HL-60 (cell line): ENCODE measurements at regions not wholly inside any gene's neighbourhood (a gene's known extent, or its start where the extent isn't known, plus 50 kb on each side); places are given as distances from the start of the nearest gene placed in this dataset.

ENCODE experiments used
- DNase-seq, 2 experiments: peaks; one replicate each; pipeline ENCODE4 v3.0.0-alpha.2; 2010 to 2020; ENCODE audit warnings: low read depth in 1 of 2, low spot score in 1 of 2
- H3K27ac ChIP-seq: fragments of 250-450 bp; sonication (Bioruptor Pico); replicated peaks from 2 replicates; pipeline ENCODE4 v1.5.1; 2020; ENCODE audit warnings: mild to moderate bottlenecking, moderate library complexity
- H3K27me3 ChIP-seq: fragments of 250-450 bp; sonication (Bioruptor Pico); 2 replicates; pipeline ENCODE4 v1.5.1; 2021; ENCODE audit warnings: mild to moderate bottlenecking, moderate library complexity; ENCODE audit not compliant: insufficient read depth, poor library complexity, severe bottlenecking
- H3K4me3 ChIP-seq: replicated peaks from 2 replicates; pipeline ENCODE4 v1.5.1; 2011; ENCODE audit warnings: mild to moderate bottlenecking, control low read depth, low read length; ENCODE audit not compliant: insufficient read depth
- GABPA ChIP-seq: IDR thresholded peaks from 2 replicates; pipeline ENCODE4 v1.6.1; 2012; ENCODE audit warnings: low read depth
- POLR2AphosphoS5 ChIP-seq: IDR thresholded peaks from 2 replicates; pipeline ENCODE4 v1.6.1; 2012; ENCODE audit warnings: low read depth
- SPI1 ChIP-seq: IDR thresholded peaks from 2 replicates; pipeline ENCODE4 v1.6.1; 2012; ENCODE audit warnings: low read depth, mild to moderate bottlenecking, borderline replicate concordance
- TF ChIP-seq, protein P1 (sequence below): IDR thresholded peaks from 2 replicates; pipeline ENCODE4 v1.6.1; 2012; ENCODE audit warnings: low read depth; ENCODE audit not compliant: insufficient replicate concordance
- TF ChIP-seq, protein P2 (sequence below): IDR thresholded peaks from one replicate; pipeline ENCODE4 v1.5.1; 2011; ENCODE audit warnings: low read length, control low read depth, inconsistent platforms; ENCODE audit not compliant: insufficient read depth

DNA sequence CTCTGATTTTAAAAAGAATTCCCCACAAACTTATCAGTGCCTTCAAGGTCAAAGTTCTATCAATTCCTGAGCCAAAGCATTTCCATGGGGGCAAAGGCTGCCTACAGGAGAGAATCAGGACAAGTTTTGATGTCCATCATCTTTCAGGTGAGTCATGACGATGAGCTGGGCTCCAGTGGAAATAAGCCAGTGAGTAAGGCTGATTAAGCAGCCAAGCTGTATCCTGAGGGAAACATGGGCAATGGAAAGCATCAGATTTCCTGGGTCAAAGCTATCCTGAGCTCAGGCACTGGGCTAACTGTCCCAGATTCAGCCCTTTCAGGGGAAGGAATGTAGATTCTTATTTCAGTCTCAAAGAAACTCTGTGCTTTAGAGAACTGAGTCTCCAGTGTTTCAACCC lies 377.4 kb downstream of the CD109 start:
- peaks cover 3% of the 10 kb centered on the region for H3K27me3 ChIP-seq
- H3K27ac ChIP-seq: no peak overlapping the region
- H3K4me3 ChIP-seq: no peak overlapping the region
- DNase-seq: no peak
- TF ChIP-seq GABPA: no peak
- TF ChIP-seq, protein P1, sequence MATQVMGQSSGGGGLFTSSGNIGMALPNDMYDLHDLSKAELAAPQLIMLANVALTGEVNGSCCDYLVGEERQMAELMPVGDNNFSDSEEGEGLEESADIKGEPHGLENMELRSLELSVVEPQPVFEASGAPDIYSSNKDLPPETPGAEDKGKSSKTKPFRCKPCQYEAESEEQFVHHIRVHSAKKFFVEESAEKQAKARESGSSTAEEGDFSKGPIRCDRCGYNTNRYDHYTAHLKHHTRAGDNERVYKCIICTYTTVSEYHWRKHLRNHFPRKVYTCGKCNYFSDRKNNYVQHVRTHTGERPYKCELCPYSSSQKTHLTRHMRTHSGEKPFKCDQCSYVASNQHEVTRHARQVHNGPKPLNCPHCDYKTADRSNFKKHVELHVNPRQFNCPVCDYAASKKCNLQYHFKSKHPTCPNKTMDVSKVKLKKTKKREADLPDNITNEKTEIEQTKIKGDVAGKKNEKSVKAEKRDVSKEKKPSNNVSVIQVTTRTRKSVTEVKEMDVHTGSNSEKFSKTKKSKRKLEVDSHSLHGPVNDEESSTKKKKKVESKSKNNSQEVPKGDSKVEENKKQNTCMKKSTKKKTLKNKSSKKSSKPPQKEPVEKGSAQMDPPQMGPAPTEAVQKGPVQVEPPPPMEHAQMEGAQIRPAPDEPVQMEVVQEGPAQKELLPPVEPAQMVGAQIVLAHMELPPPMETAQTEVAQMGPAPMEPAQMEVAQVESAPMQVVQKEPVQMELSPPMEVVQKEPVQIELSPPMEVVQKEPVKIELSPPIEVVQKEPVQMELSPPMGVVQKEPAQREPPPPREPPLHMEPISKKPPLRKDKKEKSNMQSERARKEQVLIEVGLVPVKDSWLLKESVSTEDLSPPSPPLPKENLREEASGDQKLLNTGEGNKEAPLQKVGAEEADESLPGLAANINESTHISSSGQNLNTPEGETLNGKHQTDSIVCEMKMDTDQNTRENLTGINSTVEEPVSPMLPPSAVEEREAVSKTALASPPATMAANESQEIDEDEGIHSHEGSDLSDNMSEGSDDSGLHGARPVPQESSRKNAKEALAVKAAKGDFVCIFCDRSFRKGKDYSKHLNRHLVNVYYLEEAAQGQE: no peak
- TF ChIP-seq SPI1: no peak
- TF ChIP-seq, protein P2, sequence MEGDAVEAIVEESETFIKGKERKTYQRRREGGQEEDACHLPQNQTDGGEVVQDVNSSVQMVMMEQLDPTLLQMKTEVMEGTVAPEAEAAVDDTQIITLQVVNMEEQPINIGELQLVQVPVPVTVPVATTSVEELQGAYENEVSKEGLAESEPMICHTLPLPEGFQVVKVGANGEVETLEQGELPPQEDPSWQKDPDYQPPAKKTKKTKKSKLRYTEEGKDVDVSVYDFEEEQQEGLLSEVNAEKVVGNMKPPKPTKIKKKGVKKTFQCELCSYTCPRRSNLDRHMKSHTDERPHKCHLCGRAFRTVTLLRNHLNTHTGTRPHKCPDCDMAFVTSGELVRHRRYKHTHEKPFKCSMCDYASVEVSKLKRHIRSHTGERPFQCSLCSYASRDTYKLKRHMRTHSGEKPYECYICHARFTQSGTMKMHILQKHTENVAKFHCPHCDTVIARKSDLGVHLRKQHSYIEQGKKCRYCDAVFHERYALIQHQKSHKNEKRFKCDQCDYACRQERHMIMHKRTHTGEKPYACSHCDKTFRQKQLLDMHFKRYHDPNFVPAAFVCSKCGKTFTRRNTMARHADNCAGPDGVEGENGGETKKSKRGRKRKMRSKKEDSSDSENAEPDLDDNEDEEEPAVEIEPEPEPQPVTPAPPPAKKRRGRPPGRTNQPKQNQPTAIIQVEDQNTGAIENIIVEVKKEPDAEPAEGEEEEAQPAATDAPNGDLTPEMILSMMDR: no peak
- TF ChIP-seq POLR2AphosphoS5: no peak

DNA sequence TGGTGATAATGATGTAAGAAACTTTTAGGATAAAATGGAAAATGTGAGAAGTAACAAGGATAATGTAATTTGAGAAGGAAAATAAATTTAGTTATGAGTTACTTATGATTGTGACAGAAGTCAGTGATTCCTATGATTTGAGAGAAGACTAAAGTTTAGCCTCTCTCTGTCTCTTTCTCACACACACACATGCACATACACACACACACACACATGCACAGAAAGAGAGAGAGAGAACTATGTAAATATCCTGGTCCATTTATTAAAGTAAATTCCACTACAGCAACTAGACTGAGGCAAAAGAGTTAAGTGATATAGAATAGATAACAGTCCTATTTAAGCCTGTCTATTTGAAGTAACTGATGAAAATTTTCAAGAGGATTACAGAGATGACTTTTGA lies 375.2 kb downstream of the CD109 start:
- no peak overlapping the region for H3K27ac ChIP-seq
- H3K4me3 ChIP-seq: no peak overlapping the region
- TF ChIP-seq SPI1 (no peak), POLR2AphosphoS5 (no peak), GABPA (no peak)
- TF ChIP-seq, protein P2: no peak
- TF ChIP-seq, protein P1: no peak
- peaks cover 3% of the 10 kb centered on the region for H3K27me3 ChIP-seq
- DNase-seq: no peak

DNA sequence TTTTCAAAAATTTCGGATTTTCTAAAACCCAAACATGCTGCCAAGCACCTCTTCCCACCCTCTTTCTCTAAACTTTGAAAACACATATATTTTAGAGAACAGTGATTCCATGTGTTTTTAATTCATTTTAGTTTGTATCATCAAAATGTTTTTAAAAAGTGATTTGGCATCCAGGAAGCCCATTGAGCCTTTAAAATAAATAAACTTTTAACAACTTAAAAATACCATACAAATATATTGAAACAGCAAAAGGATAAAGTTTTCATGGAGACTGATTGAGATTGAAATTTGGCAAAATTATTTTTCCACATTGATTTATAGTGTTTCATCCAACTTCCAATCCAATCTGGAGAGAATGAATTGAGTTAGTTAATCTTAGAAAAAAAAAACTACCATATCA lies 374.7 kb downstream of the CD109 start:
- H3K27me3 ChIP-seq: peaks cover 3% of the 10 kb centered on the region
- no peak for DNase-seq
- no peak overlapping the region for H3K4me3 ChIP-seq
- TF ChIP-seq, protein P2: no peak
- TF ChIP-seq POLR2AphosphoS5 (no peak), GABPA (no peak), SPI1 (no peak)
- TF ChIP-seq, protein P1: no peak
- no peak overlapping the region for H3K27ac ChIP-seq
